ENCODE measurements at regions not wholly inside any gene's neighbourhood (a gene's known extent, or its start where the extent isn't known, plus 50 kb on each side); places are given as distances from the start of the nearest gene placed in this dataset.

DNA sequence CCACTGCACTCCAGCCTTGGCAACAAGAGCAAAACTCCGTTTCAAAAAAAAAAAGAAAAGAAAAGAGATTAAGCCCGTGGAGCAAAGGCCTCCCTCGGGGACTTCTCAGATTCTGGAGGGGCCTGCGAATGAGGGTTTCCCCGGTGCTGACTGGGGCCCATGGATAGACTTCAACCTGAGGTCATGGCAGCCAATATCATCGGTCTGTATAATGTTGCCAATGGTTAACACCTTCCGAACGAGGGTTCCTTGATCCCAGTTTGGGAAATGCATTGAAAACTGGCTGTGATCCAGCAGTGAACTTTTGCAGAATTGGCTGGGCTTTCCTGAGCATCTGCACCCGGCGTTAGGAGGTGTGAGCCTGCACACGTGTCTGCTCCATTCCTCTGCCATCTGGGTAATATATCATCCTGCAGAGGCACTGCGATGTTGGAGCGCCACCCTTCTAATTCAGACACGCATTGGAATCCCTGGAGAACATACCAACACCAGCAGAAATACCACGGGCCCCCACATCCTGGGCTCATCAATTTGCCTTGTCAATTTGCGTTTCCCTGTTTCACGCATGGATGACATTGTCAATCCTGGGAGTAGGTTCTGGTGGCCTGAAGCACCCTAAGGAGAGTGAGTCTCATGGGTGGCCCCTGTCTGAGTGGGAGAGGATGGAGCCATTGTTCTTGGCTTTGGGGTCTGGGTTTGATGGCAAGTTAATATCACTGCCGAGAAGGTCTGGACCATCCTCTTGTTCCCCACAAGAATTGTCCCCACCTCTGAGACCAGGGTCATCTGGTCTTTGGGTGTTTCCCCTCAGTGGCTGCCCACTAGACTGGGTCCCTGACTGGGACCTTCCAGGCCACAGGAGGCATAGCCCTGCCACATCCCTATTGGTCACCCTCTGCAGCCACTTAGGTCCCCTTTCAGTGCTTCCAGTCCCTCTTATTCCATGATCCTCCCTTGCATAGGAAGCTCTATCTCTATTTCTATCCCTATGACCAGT is 441.0 kb downstream of the PTPRU start:
- H3K79me2 ChIP-seq (ENCODE audit: control insufficient read depth, low read length), result no peaks in the 10 kb centered on the region
- H3K9me3 ChIP-seq (ENCODE audit: control insufficient read depth, insufficient read depth, low read length), result no peaks in the 10 kb centered on the region
- no peak overlapping the region for H3K4me3 ChIP-seq (ENCODE audit: low read length)
- no peaks in the 10 kb centered on the region for H3K36me3 ChIP-seq (ENCODE audit: control insufficient read depth, low read length)
- H3K27ac ChIP-seq (ENCODE audit: low read depth, low read length), result no peak overlapping the region
- H3K4me2 ChIP-seq (ENCODE audit: low read length), result no peak overlapping the region
- H4K20me1 ChIP-seq (ENCODE audit: control insufficient read depth, insufficient read depth, low read depth, low read length), result no peaks in the 10 kb centered on the region
- no peaks in the 10 kb centered on the region for H3K27me3 ChIP-seq (ENCODE audit: control insufficient read depth, low read length)
- H3K9me2 ChIP-seq (replicated peaks; ENCODE audit: control insufficient read depth, low read length), result no peaks in the 10 kb centered on the region
- TF ChIP-seq, protein P1, sequence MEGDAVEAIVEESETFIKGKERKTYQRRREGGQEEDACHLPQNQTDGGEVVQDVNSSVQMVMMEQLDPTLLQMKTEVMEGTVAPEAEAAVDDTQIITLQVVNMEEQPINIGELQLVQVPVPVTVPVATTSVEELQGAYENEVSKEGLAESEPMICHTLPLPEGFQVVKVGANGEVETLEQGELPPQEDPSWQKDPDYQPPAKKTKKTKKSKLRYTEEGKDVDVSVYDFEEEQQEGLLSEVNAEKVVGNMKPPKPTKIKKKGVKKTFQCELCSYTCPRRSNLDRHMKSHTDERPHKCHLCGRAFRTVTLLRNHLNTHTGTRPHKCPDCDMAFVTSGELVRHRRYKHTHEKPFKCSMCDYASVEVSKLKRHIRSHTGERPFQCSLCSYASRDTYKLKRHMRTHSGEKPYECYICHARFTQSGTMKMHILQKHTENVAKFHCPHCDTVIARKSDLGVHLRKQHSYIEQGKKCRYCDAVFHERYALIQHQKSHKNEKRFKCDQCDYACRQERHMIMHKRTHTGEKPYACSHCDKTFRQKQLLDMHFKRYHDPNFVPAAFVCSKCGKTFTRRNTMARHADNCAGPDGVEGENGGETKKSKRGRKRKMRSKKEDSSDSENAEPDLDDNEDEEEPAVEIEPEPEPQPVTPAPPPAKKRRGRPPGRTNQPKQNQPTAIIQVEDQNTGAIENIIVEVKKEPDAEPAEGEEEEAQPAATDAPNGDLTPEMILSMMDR (IDR thresholded peaks at IDR 0.05; ENCODE audit: low read depth, low read length, poor library complexity, severe bottlenecking), result no peak
- TF ChIP-seq EZH2phosphoT487 (IDR thresholded peaks at IDR 0.05; ENCODE audit: borderline replicate concordance, low read length), result no peak
- no peaks in the 10 kb centered on the region for H3K4me1 ChIP-seq (ENCODE audit: control insufficient read depth, low read length)
- no peaks in the 10 kb centered on the region for H3F3A ChIP-seq (ENCODE audit: control insufficient read depth, insufficient read depth)

- Histone ChIP-seq H3F3A (ENCODE audit: control insufficient read depth, insufficient read depth) (no peaks in the 10 kb centered on the region), H3K27ac (ENCODE audit: low read depth, low read length) (no peak overlapping the region), H3K4me1 (ENCODE audit: control insufficient read depth, low read length) (no peaks in the 10 kb centered on the region), H4K20me1 (ENCODE audit: control insufficient read depth, insufficient read depth, low read depth, low read length) (no peaks in the 10 kb centered on the region), H3K9me3 (ENCODE audit: control insufficient read depth, insufficient read depth, low read length) (no peaks in the 10 kb centered on the region), H3K4me2 (ENCODE audit: low read length) (no peak overlapping the region), H3K79me2 (ENCODE audit: control insufficient read depth, low read length) (no peaks in the 10 kb centered on the region), H3K27me3 (ENCODE audit: control insufficient read depth, low read length) (no peaks in the 10 kb centered on the region), H3K9me2 (replicated peaks; ENCODE audit: control insufficient read depth, low read length) (no peaks in the 10 kb centered on the region), H3K36me3 (ENCODE audit: control insufficient read depth, low read length) (no peaks in the 10 kb centered on the region), H3K4me3 (ENCODE audit: low read length) (no peak overlapping the region)
- TF ChIP-seq EZH2phosphoT487 (IDR thresholded peaks at IDR 0.05; ENCODE audit: borderline replicate concordance, low read length), result no peak
- TF ChIP-seq, protein P1 (IDR thresholded peaks at IDR 0.05; ENCODE audit: low read depth, low read length, poor library complexity, severe bottlenecking), result no peak
These were observed 440.2 kb downstream of the PTPRU start for GRCh38 chr1:29676496-29676895.

DNA sequence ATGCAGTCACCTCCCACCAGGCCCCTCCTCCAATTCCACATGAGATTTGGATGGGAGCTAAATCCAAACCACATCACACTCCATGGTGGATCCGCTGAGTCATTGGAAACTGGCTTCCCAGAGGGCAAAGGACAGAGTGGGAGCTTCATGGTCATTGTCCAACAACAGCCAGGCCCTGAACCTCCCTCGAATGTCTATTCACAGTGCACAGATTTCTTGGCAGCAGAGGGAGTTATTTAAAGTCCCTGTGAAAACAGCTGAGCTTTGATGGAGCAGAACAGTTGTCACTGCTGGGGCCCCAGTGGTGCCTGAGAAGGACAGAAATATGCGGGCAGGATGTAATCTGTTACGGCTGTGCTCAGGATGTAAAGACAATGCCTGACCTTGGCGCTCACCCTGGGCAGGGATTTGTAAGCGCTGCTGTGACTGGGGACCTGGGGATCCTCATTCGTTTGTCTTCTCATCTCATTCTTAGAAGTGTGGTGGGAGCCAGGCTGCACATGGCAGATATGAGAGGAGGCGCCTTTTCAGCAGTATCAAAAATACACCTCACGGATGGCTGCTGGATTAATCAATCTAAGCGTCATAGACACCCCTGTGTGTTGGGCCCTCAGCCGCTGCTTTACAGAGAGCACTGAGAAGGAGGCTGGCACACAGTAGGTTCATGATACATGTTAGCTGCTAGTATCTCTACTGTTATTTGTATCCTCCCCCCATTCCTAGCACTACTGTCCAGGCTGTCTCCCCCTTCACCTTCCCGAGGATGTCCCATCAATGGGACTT is 439.4 kb downstream of the PTPRU start:
- Histone ChIP-seq H3K4me3 (ENCODE audit: low read length) (no peak overlapping the region), H3K79me2 (ENCODE audit: control insufficient read depth, low read length) (no peaks in the 10 kb centered on the region), H3K27me3 (ENCODE audit: control insufficient read depth, low read length) (no peaks in the 10 kb centered on the region), H3K9me3 (ENCODE audit: control insufficient read depth, insufficient read depth, low read length) (no peaks in the 10 kb centered on the region), H3F3A (ENCODE audit: control insufficient read depth, insufficient read depth) (no peaks in the 10 kb centered on the region), H3K4me2 (ENCODE audit: low read length) (no peak overlapping the region), H4K20me1 (ENCODE audit: control insufficient read depth, insufficient read depth, low read depth, low read length) (no peaks in the 10 kb centered on the region), H3K27ac (ENCODE audit: low read depth, low read length) (no peak overlapping the region), H3K36me3 (ENCODE audit: control insufficient read depth, low read length) (no peaks in the 10 kb centered on the region), H3K4me1 (ENCODE audit: control insufficient read depth, low read length) (no peaks in the 10 kb centered on the region), H3K9me2 (replicated peaks; ENCODE audit: control insufficient read depth, low read length) (no peaks in the 10 kb centered on the region)
- TF ChIP-seq, protein P1 (IDR thresholded peaks at IDR 0.05; ENCODE audit: low read depth, low read length, poor library complexity, severe bottlenecking), result no peak
- no peak for TF ChIP-seq EZH2phosphoT487 (IDR thresholded peaks at IDR 0.05; ENCODE audit: borderline replicate concordance, low read length)
